ENCODE measurements at regions not wholly inside any gene's neighbourhood (a gene's known extent, or its start where the extent isn't known, plus 50 kb on each side); places are given as distances from the start of the nearest gene placed in this dataset.
"Not testable (repeated sequence)": the region's sequence is repeated elsewhere in the genome, so short reads cannot be mapped to it uniquely, and the experiment has no call there.

DNA sequence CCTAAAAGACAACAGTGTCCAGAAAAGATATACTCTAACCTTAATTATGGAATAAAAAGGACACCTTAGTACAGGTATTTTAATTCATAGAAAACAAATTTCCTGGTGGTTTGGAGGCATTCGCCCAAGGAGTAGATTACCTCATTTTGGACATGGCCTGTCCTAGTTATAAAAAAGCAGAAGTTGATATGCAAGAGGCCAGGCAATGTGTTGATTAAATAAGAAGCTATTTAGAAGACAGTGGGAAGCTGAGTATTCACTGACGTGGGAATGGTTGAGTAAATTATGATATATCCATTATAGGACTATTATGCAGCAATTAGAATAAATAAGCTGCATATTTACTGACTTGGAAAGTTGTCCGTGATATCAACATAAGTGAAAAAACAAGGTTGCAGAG, 314.9 kb downstream of the ALDH8A1 start:
- no peak for DNase-seq
- CTCF ChIA-PET: interaction anchor here (0.5 to 1.1 kb wide), 3 partner anchors 248 to 460 kb away, joined by 3 read pairs; no protein-coding TSS in a partner anchor
- peaks cover 11 to 55% (median 41%) of the 10 kb centered on the region in 7 donors for H3K4me1 Mint-ChIP-seq

DNA sequence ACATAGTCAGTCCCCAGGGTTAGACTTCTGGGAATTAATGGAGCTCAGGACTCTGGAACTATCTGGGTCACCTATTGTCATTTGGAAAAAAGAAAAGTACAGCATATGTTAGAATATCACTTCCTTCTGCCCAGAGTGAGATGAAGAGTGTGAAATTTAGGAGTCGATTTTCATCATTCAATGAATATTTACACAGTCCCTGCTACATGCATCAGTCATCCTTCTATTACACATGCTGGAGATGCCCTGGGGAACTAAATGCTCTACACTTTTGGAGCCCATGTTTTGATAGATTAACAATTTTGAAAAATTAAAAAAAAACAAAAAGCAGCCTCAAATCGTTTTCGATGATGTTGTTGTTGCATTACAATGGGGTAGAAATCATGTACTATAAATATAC, 315.4 kb downstream of the ALDH8A1 start:
- H3K4me3 ChIP-seq (ENCODE audit: low read length): no peak overlapping the region
- Mint-ChIP-seq H3K4me1 (peaks cover 11 to 55% (median 41%) of the 10 kb centered on the region in 7 donors), H3K27ac (peak overlapping the region in 4 of 9 donors; percentile 13 to 71 (median 40)), H3K9me3 (no peaks in the 10 kb centered on the region), H3K36me3 (no peaks in the 10 kb centered on the region), H3K27me3 (peaks cover 0 to 29% (median 0%) of the 10 kb centered on the region in 5 donors), H3K4me3 (peak overlapping the region in 5 of 10 donors; percentile 9 to 52 (median 29))
- DNase-seq: no peak
- intact Hi-C loops (cut with micrococcal nuclease): loop anchor here in 1 of 2 donors (10.0 kb wide), 1 partner anchor 110 kb away; no protein-coding TSS in a partner anchor
- H3K36me3 ChIP-seq (ENCODE audit: control insufficient read depth in 2 of 3, insufficient read depth in 3 of 3, low read length in 3 of 3): no peaks in the 10 kb centered on the region
- CTCF ChIA-PET: interaction anchor here (0.5 to 1.1 kb wide), 2 partner anchors 248 to 460 kb away, joined by 3 read pairs; no protein-coding TSS in a partner anchor
- H3K4me1 ChIP-seq (ENCODE audit: control insufficient read depth in 2 of 2, insufficient read depth in 2 of 2, low read length in 2 of 2): no peaks in the 10 kb centered on the region
- no peak overlapping the region for H3K27ac ChIP-seq (ENCODE audit: low read depth, low read length)
- H3K9me3 ChIP-seq (ENCODE audit: control insufficient read depth in 2 of 3, low read length in 3 of 3): no peaks in the 10 kb centered on the region
- POLR2A ChIA-PET: interaction anchor here (1.0 kb wide), 1 partner anchor 10 kb away, joined by 3 read pairs; no protein-coding TSS in a partner anchor
- ATAC-seq: no peak
- H3K27me3 ChIP-seq (ENCODE audit: control insufficient read depth in 2 of 2, insufficient read depth in 2 of 2, low read length in 2 of 2): no peaks in the 10 kb centered on the region

More for the DNA sequence above, 314.9 kb downstream of the ALDH8A1 start:
- ATAC-seq: no peak
- no peaks in the 10 kb centered on the region for H3K9me3 Mint-ChIP-seq
- H3K27me3 ChIP-seq (ENCODE audit: control insufficient read depth in 2 of 2, insufficient read depth in 2 of 2, low read length in 2 of 2): no peaks in the 10 kb centered on the region
- H3K4me1 ChIP-seq (ENCODE audit: control insufficient read depth in 2 of 2, insufficient read depth in 2 of 2, low read length in 2 of 2): no peaks in the 10 kb centered on the region
- H3K36me3 Mint-ChIP-seq: no peaks in the 10 kb centered on the region
- no peak overlapping the region for H3K4me3 ChIP-seq (ENCODE audit: low read length)
- POLR2A ChIA-PET: interaction anchor here (1.0 kb wide), 1 partner anchor 9 kb away, joined by 3 read pairs; no protein-coding TSS in a partner anchor
- no peak overlapping the region for H3K4me3 Mint-ChIP-seq
- intact Hi-C loops (cut with micrococcal nuclease): loop anchor here in 1 of 2 donors (10.0 kb wide), 1 partner anchor 110 kb away; no protein-coding TSS in a partner anchor
- no peaks in the 10 kb centered on the region for H3K9me3 ChIP-seq (ENCODE audit: control insufficient read depth in 2 of 3, low read length in 3 of 3)
- H3K36me3 ChIP-seq (ENCODE audit: control insufficient read depth in 2 of 3, insufficient read depth in 3 of 3, low read length in 3 of 3): no peaks in the 10 kb centered on the region
- H3K27ac Mint-ChIP-seq: no peak overlapping the region
- no peak overlapping the region for H3K27ac ChIP-seq (ENCODE audit: low read depth, low read length)
- H3K27me3 Mint-ChIP-seq: peaks cover 0 to 29% (median 0%) of the 10 kb centered on the region in 5 donors

DNA sequence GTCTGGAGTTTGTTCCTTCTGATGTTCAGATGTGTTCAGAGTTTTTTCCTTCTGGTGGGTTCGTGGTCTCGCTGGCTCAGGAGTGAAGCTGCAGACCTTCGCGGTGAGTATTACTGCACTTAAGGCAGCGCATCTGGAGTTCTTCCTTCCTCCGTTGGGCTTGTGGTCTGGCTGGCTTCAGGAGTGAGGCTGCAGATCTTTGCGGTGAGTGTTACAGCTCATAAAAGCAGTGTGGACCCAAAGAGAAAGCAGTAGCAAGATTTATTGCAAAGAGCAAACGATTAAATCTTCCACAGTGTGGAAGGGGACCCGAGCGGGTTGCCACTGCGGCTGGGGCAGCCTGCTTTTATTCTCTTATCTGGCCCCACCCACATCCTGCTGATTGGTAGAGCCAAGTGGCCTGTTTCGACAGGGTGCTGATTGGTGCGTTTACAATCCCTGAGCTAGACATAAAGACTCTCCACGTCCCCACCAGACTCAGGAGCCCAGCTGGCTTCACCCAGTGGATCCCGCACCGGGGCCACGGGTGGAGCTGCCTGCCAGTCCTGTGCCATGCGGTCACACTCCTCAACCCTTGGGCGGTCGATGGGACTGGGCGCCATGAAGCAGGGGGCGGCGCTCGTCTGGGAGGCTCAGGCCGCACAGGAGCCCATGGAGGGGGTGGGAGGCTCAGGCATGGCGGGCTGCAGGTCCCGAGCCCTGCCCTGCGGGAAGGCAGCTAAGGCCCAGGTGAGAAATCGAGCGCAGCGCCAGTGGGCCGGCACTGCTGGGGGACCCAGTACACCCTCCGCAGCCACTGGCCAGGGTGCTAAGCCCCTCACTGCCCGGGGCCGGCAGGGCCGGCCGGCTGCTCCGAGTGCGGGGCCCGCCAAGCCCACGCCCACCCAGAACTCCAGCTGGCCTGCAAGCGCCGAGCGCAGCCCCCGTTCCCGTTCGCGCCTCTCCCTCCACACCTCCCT, 315.3 kb upstream of the SGK1 start:
- intact Hi-C loops (cut with micrococcal nuclease): loop anchor here (2.0 to 10.0 kb wide), 2 partner anchors 108 to 386 kb away; no protein-coding TSS in a partner anchor
- H3K4me1 ChIP-seq (ENCODE audit: control insufficient read depth in 2 of 2, insufficient read depth in 2 of 2, low read length in 2 of 2); H3K27ac ChIP-seq (ENCODE audit: low read depth, low read length); H3K9me3 Mint-ChIP-seq; H3K9me3 ChIP-seq (ENCODE audit: control insufficient read depth in 2 of 3, low read length in 3 of 3); H3K36me3 Mint-ChIP-seq; H3K36me3 ChIP-seq (ENCODE audit: control insufficient read depth in 2 of 3, insufficient read depth in 3 of 3, low read length in 3 of 3); H3K27me3 ChIP-seq (ENCODE audit: control insufficient read depth in 2 of 2, insufficient read depth in 2 of 2, low read length in 2 of 2); CTCF ChIA-PET: not testable (repeated sequence)
- peak overlapping the region; percentile 84 to 96 (median 87) for H3K4me3 Mint-ChIP-seq
- POLR2A ChIA-PET: interaction anchor here (0.7 kb wide), 1 partner anchor 491 kb away, joined by 3 read pairs; no protein-coding TSS in a partner anchor
- DNase-seq (peak; percentile 6 to 36 (median 22)), ATAC-seq (peak; percentile 55)
- H3K4me1 Mint-ChIP-seq: peaks cover 11 to 55% (median 40%) of the 10 kb centered on the region in 7 donors
- H3K4me3 ChIP-seq (ENCODE audit: low read length): peak overlapping the region; percentile 37
- H3K27ac Mint-ChIP-seq: peak overlapping the region; percentile 44 to 90 (median 74)
- peaks cover 0 to 32% (median 0%) of the 10 kb centered on the region in 5 donors for H3K27me3 Mint-ChIP-seq

DNA sequence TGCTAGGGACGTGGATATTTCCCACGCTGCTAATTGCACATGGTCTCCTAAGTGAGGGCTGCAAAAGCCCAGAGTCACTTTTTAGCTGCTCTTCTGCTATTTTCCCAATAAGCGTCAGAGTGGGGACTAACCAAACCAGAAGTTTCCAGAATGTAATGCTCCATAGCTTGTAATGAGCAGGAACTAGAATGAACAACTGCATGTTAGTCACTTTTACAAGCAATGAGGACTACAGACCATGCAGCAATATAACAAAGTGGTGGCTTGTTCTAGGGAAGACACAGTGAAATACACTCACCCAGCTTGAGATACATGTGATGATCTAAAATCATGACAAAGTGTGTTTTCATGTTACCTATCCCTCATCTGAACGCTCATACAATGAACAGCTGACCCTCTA, 314.1 kb upstream of the SGK1 start:
- Histone ChIP-seq H3K4me3 (ENCODE audit: low read length) (no peak overlapping the region), H3K36me3 (ENCODE audit: control insufficient read depth in 2 of 3, insufficient read depth in 3 of 3, low read length in 3 of 3) (no peaks in the 10 kb centered on the region), H3K9me3 (ENCODE audit: control insufficient read depth in 2 of 3, low read length in 3 of 3) (no peaks in the 10 kb centered on the region), H3K27me3 (ENCODE audit: control insufficient read depth in 2 of 2, insufficient read depth in 2 of 2, low read length in 2 of 2) (no peaks in the 10 kb centered on the region), H3K27ac (ENCODE audit: low read depth, low read length) (no peak overlapping the region), H3K4me1 (ENCODE audit: control insufficient read depth in 2 of 2, insufficient read depth in 2 of 2, low read length in 2 of 2) (no peaks in the 10 kb centered on the region)
- Mint-ChIP-seq H3K27ac (peak overlapping the region in 2 of 9 donors; percentile 10 to 78), H3K4me1 (peaks cover 11 to 45% (median 34%) of the 10 kb centered on the region in 7 donors), H3K36me3 (no peaks in the 10 kb centered on the region), H3K4me3 (peak overlapping the region in 8 of 10 donors; percentile 30 to 96 (median 84)), H3K27me3 (peaks cover 0 to 35% (median 0%) of the 10 kb centered on the region in 5 donors), H3K9me3 (no peaks in the 10 kb centered on the region)
- ATAC-seq: peak; percentile 63
- DNase-seq: no peak
- CTCF ChIA-PET: interaction anchor here (0.9 to 1.5 kb wide), 2 partner anchors 8 to 9 kb away, joined by 3 to 6 read pairs; no protein-coding TSS in a partner anchor
- intact Hi-C loops (cut with micrococcal nuclease): loop anchor here (2.0 to 10.0 kb wide), 2 partner anchors 107 to 385 kb away; no protein-coding TSS in a partner anchor
- POLR2A ChIA-PET: interaction anchor here (0.7 kb wide), 1 partner anchor 11 kb away, joined by 3 read pairs; no protein-coding TSS in a partner anchor

DNA sequence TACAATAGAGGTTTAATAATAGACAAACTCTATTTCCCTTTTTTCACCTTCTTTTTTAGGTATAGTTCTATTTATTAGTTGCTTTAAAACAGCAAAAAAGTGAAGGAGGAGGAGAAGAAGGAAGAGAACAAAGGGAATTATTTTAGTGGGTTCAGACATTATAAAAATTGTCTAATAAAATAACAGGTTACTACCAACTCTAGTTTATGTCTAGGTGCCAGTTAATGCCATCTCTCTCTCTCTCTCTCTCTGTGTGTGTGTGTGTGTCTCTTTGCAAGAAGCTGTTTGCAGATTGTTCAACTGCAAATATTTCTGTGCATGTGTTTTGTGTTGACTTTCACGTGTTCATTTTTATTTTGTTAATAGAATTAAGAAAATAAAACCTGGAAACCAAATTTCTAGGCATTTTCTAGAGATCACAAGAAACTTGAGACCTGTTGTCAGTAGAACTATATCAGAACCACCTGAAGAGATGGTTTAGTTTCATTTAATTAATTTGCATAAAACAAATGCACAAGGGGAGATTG, 313.5 kb upstream of the SGK1 start:
- Histone ChIP-seq H3K9me3 (ENCODE audit: control insufficient read depth in 2 of 3, low read length in 3 of 3) (no peaks in the 10 kb centered on the region), H3K27me3 (ENCODE audit: control insufficient read depth in 2 of 2, insufficient read depth in 2 of 2, low read length in 2 of 2) (no peaks in the 10 kb centered on the region), H3K4me3 (ENCODE audit: low read length) (no peak overlapping the region), H3K27ac (ENCODE audit: low read depth, low read length) (no peak overlapping the region), H3K36me3 (ENCODE audit: control insufficient read depth in 2 of 3, insufficient read depth in 3 of 3, low read length in 3 of 3) (no peaks in the 10 kb centered on the region), H3K4me1 (ENCODE audit: control insufficient read depth in 2 of 2, insufficient read depth in 2 of 2, low read length in 2 of 2) (no peaks in the 10 kb centered on the region)
- Mint-ChIP-seq H3K9me3 (no peaks in the 10 kb centered on the region), H3K27ac (peak overlapping the region in 2 of 9 donors; percentile 10 to 12), H3K36me3 (no peaks in the 10 kb centered on the region), H3K27me3 (peaks cover 0 to 35% (median 0%) of the 10 kb centered on the region in 5 donors), H3K4me1 (peaks cover 11 to 42% (median 33%) of the 10 kb centered on the region in 7 donors), H3K4me3 (peak overlapping the region in 3 of 10 donors; percentile 6 to 96 (median 20))
- intact Hi-C loops (cut with micrococcal nuclease): loop anchor here in 1 of 2 donors (10.0 kb wide), 1 partner anchor 107 kb away; no protein-coding TSS in a partner anchor
- no peak for DNase-seq
- ChIA-PET POLR2A (no interaction called here), CTCF (interaction anchor here (0.9 to 1.5 kb wide), 2 partner anchors 8 to 9 kb away, joined by 3 to 6 read pairs; no protein-coding TSS in a partner anchor)
- no peak for ATAC-seq

DNA sequence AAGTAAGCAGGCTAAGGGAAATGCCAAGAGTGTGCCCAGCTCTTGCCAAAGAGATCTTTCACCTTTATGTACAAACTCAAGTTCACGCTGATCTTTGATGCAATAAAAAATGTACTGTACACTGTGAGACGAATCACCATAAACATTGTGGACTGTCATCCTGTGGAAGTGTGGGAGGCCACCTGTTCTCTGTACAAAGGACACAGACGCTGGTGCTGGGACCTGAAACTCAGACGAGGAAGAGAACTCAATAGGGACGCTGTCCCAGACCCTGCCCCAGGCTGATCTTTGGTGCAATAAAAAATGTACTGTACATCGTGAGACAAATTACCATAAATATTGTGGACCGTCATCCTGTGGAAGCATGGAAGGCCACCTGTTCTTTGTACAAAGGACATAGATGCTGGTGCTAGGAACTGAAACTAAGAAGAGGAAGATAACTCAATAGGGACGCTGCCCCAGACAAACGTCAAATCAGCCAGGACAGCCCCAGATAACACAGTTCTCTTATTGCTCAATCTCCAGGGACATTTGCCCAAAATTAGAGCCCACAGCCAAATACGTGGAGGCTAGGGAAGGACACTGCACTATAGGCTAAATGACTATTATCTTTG, 312.7 kb upstream of the SGK1 start:
- no peaks in the 10 kb centered on the region for H3K9me3 Mint-ChIP-seq
- peaks cover 0 to 35% (median 0%) of the 10 kb centered on the region in 5 donors for H3K27me3 Mint-ChIP-seq
- peak overlapping the region in 1 of 9 donors; percentile 5 for H3K27ac Mint-ChIP-seq
- ChIA-PET POLR2A (interaction anchor here (0.6 kb wide), 1 partner anchor 484 kb away, joined by 3 read pairs; no protein-coding TSS in a partner anchor), CTCF (no interaction called here)
- H3K4me1 ChIP-seq (ENCODE audit: control insufficient read depth in 2 of 2, insufficient read depth in 2 of 2, low read length in 2 of 2): no peaks in the 10 kb centered on the region
- peak overlapping the region in 1 of 10 donors; percentile 44 for H3K4me3 Mint-ChIP-seq
- peaks cover 11 to 38% (median 29%) of the 10 kb centered on the region in 7 donors for H3K4me1 Mint-ChIP-seq
- intact Hi-C loops (cut with micrococcal nuclease): loop anchor here in 1 of 2 donors (10.0 kb wide), 1 partner anchor 106 kb away; no protein-coding TSS in a partner anchor
- DNase-seq (no peak), ATAC-seq (peak; percentile 47)
- no peaks in the 10 kb centered on the region for H3K36me3 ChIP-seq (ENCODE audit: control insufficient read depth in 2 of 3, insufficient read depth in 3 of 3, low read length in 3 of 3)
- H3K27me3 ChIP-seq (ENCODE audit: control insufficient read depth in 2 of 2, insufficient read depth in 2 of 2, low read length in 2 of 2): no peaks in the 10 kb centered on the region
- H3K36me3 Mint-ChIP-seq: no peaks in the 10 kb centered on the region
- no peaks in the 10 kb centered on the region for H3K9me3 ChIP-seq (ENCODE audit: control insufficient read depth in 2 of 3, low read length in 3 of 3)
- no peak overlapping the region for H3K4me3 ChIP-seq (ENCODE audit: low read length)
- H3K27ac ChIP-seq (ENCODE audit: low read depth, low read length): no peak overlapping the region
